ENCODE measurements at regions not wholly inside any gene's neighbourhood (a gene's known extent, or its start where the extent isn't known, plus 50 kb on each side); places are given as distances from the start of the nearest gene placed in this dataset.

DNA sequence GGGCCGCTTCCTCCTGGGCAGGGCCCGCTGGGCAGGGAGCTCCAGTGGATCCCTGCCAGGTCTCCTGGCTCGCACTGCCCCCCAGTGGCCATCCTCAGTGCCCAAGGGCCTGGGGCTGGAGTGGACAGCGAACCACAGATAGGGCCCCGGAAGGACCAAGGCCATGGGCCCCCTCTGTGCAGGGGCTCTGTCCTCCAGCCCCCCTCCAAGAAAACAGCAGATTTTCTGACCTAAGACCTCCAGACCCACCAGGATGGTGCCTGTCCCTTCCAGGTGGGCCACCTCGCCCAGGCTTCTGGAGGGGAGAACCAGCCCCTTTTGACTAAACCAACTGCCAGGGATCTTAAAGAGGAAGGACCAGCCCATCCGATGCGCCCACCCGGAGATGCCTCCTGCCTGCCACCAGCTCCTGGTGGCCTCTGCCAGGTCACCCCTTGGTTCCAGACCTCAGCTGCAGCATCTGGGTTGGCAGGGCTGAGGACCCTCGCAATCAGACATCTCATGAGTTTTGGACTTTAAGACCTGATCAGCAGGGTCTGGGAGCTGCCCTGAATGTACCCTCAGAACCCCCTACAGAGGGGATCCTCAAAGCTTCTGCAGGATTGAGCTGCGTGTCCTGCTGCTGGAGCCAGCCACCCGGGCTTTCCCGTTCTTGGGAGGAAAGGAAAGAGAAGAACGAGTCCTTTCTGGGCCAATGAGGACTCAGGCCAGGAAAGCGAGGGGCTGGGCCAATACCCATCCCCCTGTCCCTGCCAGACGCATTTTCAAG, 325.8 kb upstream of the DIO3 start (continued):
- no peak for TF ChIP-seq NCOR1 (IDR thresholded peaks at IDR 0.05; ENCODE audit: borderline replicate concordance, low read length)
- TF ChIP-seq HHEX (CRISPR knock-in tag; IDR thresholded peaks at IDR 0.05): no peak
- TF ChIP-seq, protein P1, sequence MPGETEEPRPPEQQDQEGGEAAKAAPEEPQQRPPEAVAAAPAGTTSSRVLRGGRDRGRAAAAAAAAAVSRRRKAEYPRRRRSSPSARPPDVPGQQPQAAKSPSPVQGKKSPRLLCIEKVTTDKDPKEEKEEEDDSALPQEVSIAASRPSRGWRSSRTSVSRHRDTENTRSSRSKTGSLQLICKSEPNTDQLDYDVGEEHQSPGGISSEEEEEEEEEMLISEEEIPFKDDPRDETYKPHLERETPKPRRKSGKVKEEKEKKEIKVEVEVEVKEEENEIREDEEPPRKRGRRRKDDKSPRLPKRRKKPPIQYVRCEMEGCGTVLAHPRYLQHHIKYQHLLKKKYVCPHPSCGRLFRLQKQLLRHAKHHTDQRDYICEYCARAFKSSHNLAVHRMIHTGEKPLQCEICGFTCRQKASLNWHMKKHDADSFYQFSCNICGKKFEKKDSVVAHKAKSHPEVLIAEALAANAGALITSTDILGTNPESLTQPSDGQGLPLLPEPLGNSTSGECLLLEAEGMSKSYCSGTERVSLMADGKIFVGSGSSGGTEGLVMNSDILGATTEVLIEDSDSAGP (CRISPR knock-in tag; IDR thresholded peaks at IDR 0.05; ENCODE audit: borderline replicate concordance): peak; percentile 86
- TF ChIP-seq ZBTB10 (CRISPR knock-in tag; IDR thresholded peaks at IDR 0.05; ENCODE audit: borderline replicate concordance): no peak
- no peak for TF ChIP-seq ZNF496 (CRISPR knock-in tag; IDR thresholded peaks at IDR 0.05; ENCODE audit: insufficient replicate concordance)
- 0 out of 2 replicates have a peak, but pooled peaks have one; percentile 22 for TF ChIP-seq ZNF335 (CRISPR knock-in tag; IDR thresholded peaks at IDR 0.05)
- TF ChIP-seq ZNF670 (CRISPR knock-in tag; IDR thresholded peaks at IDR 0.05; ENCODE audit: borderline replicate concordance): no peak
- TF ChIP-seq ZNF337 (CRISPR knock-in tag; IDR thresholded peaks at IDR 0.05; ENCODE audit: borderline replicate concordance, low read depth): no peak
- TF ChIP-seq ZNF552 (CRISPR knock-in tag; IDR thresholded peaks at IDR 0.05; ENCODE audit: borderline replicate concordance): no peak
- TF ChIP-seq ZNF839 (CRISPR knock-in tag; IDR thresholded peaks at IDR 0.05; ENCODE audit: borderline replicate concordance): no peak
- no peak for TF ChIP-seq RARG (CRISPR knock-in tag; IDR thresholded peaks at IDR 0.05; ENCODE audit: low read depth)
- TF ChIP-seq KAT8 (CRISPR knock-in tag; IDR thresholded peaks at IDR 0.05): peak; percentile 39; the same call in 1 of the 2 replicates
- no peak for TF ChIP-seq CBX2 (IDR thresholded peaks at IDR 0.05; ENCODE audit: low read depth, low read length)
- TF ChIP-seq CBX2 (CRISPR knock-in tag; IDR thresholded peaks at IDR 0.05; ENCODE audit: low read depth): no peak
- no peak for TF ChIP-seq ZNF503 (CRISPR knock-in tag; IDR thresholded peaks at IDR 0.05)
- TF ChIP-seq IRF2 (CRISPR knock-in tag; IDR thresholded peaks at IDR 0.05): no peak
- 0 out of 2 replicates have a peak, but pooled peaks have one; percentile 23 for TF ChIP-seq ZNF776 (CRISPR knock-in tag; IDR thresholded peaks at IDR 0.05)
- TF ChIP-seq, protein P2, sequence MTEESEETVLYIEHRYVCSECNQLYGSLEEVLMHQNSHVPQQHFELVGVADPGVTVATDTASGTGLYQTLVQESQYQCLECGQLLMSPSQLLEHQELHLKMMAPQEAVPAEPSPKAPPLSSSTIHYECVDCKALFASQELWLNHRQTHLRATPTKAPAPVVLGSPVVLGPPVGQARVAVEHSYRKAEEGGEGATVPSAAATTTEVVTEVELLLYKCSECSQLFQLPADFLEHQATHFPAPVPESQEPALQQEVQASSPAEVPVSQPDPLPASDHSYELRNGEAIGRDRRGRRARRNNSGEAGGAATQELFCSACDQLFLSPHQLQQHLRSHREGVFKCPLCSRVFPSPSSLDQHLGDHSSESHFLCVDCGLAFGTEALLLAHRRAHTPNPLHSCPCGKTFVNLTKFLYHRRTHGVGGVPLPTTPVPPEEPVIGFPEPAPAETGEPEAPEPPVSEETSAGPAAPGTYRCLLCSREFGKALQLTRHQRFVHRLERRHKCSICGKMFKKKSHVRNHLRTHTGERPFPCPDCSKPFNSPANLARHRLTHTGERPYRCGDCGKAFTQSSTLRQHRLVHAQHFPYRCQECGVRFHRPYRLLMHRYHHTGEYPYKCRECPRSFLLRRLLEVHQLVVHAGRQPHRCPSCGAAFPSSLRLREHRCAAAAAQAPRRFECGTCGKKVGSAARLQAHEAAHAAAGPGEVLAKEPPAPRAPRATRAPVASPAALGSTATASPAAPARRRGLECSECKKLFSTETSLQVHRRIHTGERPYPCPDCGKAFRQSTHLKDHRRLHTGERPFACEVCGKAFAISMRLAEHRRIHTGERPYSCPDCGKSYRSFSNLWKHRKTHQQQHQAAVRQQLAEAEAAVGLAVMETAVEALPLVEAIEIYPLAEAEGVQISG (CRISPR knock-in tag; IDR thresholded peaks at IDR 0.05): no peak; the same call in 1 of the 2 replicates
- no peak for TF ChIP-seq ARNTL (CRISPR knock-in tag; IDR thresholded peaks at IDR 0.05)
